ENCODE measurements at regions not wholly inside any gene's neighbourhood (a gene's known extent, or its start where the extent isn't known, plus 50 kb on each side); places are given as distances from the start of the nearest gene placed in this dataset.

- Mint-ChIP-seq H3K27me3 (ENCODE audit: insufficient read depth, low read depth, poor library complexity) (no peaks in the 10 kb centered on the region), H3K27ac (no peak overlapping the region), H3K36me3 (ENCODE audit: low read depth) (no peaks in the 10 kb centered on the region), H3K4me1 (no peaks in the 10 kb centered on the region), H3K4me3 (no peak overlapping the region), H3K9me3 (no peaks in the 10 kb centered on the region; the same call in 2 of the 3 replicates)
- no peak overlapping the region for H3K4me2 ChIP-seq
- DNase-seq (ENCODE audit: low spot score) (no peak), ATAC-seq (no peak)
- TF ChIP-seq POLR2AphosphoS5 (IDR thresholded peaks at IDR 0.05; ENCODE audit: low read depth) (no peak), CTCF (conservative IDR thresholded peaks at IDR 0.05; ENCODE audit: low read depth in 2 of 2) (no peak), ETS1 (IDR thresholded peaks at IDR 0.05) (no peak), STAT1 (IDR thresholded peaks at IDR 0.05; ENCODE audit: unreplicated experiment) (no peak), ZNF331 (CRISPR knock-in tag; IDR thresholded peaks at IDR 0.05; ENCODE audit: low read depth) (no peak), EZH2 (IDR thresholded peaks at IDR 0.05; ENCODE audit: low read depth, unreplicated experiment) (no peak), ZNF114 (CRISPR knock-in tag; IDR thresholded peaks at IDR 0.05) (no peak), EZH2phosphoT487 (IDR thresholded peaks at IDR 0.05; ENCODE audit: unreplicated experiment) (no peak), CREB1 (CRISPR knock-in tag; IDR thresholded peaks at IDR 0.05; ENCODE audit: low read depth) (no peak), NANOG (IDR thresholded peaks at IDR 0.05; ENCODE audit: borderline replicate concordance) (no peak), JUNB (IDR thresholded peaks at IDR 0.05; ENCODE audit: unreplicated experiment) (no peak), ZNF462 (CRISPR knock-in tag; IDR thresholded peaks at IDR 0.05) (no peak)
- TF ChIP-seq, protein P1, sequence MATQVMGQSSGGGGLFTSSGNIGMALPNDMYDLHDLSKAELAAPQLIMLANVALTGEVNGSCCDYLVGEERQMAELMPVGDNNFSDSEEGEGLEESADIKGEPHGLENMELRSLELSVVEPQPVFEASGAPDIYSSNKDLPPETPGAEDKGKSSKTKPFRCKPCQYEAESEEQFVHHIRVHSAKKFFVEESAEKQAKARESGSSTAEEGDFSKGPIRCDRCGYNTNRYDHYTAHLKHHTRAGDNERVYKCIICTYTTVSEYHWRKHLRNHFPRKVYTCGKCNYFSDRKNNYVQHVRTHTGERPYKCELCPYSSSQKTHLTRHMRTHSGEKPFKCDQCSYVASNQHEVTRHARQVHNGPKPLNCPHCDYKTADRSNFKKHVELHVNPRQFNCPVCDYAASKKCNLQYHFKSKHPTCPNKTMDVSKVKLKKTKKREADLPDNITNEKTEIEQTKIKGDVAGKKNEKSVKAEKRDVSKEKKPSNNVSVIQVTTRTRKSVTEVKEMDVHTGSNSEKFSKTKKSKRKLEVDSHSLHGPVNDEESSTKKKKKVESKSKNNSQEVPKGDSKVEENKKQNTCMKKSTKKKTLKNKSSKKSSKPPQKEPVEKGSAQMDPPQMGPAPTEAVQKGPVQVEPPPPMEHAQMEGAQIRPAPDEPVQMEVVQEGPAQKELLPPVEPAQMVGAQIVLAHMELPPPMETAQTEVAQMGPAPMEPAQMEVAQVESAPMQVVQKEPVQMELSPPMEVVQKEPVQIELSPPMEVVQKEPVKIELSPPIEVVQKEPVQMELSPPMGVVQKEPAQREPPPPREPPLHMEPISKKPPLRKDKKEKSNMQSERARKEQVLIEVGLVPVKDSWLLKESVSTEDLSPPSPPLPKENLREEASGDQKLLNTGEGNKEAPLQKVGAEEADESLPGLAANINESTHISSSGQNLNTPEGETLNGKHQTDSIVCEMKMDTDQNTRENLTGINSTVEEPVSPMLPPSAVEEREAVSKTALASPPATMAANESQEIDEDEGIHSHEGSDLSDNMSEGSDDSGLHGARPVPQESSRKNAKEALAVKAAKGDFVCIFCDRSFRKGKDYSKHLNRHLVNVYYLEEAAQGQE (IDR thresholded peaks at IDR 0.05; ENCODE audit: unreplicated experiment), result no peak
- no peak overlapping the region for H2AFZ ChIP-seq
- no peak overlapping the region for H3K27ac ChIP-seq (ENCODE audit: low read depth)
- H3K79me2 ChIP-seq (replicated peaks; ENCODE audit: insufficient read depth), result no peaks in the 10 kb centered on the region
- no peaks in the 10 kb centered on the region for H4K20me1 ChIP-seq (replicated peaks; ENCODE audit: insufficient read depth)
- no peaks in the 10 kb centered on the region for H3F3A ChIP-seq (replicated peaks; ENCODE audit: low read depth)
- no peaks in the 10 kb centered on the region for H3K4me1 ChIP-seq (ENCODE audit: insufficient read depth)
- no peak overlapping the region for H3K4me3 ChIP-seq
- no peaks in the 10 kb centered on the region for H3K27me3 ChIP-seq (ENCODE audit: insufficient read depth)
- no peaks in the 10 kb centered on the region for H3K36me3 ChIP-seq (ENCODE audit: insufficient read depth)
- H3K9me2 ChIP-seq (ENCODE audit: insufficient read depth), result no peaks in the 10 kb centered on the region
Observed at GRCh38 chr2:222142027-222142426, 156.8 kb downstream of the PAX3 start.
